Osteocyte (in vitro differentiated cells): ENCODE measurements at regions not wholly inside any gene's neighbourhood (a gene's known extent, or its start where the extent isn't known, plus 50 kb on each side); places are given as distances from the start of the nearest gene placed in this dataset.
"Not testable (repeated sequence)": the region's sequence is repeated elsewhere in the genome, so short reads cannot be mapped to it uniquely, and the experiment has no call there.

Experiments
- DNase-seq: peaks from one replicate; pipeline ENCODE4 v3.0.0; 2021; ENCODE audit warnings: mixed read lengths; ENCODE audit not compliant: unreplicated experiment; ENCODE audit errors: extremely low spot score
- H3K27ac Mint-ChIP-seq: one replicate; pipeline ENCODE4 v1.8.0; 2021; ENCODE audit warnings: mild to moderate bottlenecking, mixed read lengths; ENCODE audit not compliant: unreplicated experiment
- H3K27me3 Mint-ChIP-seq: one replicate; pipeline ENCODE4 v1.8.0; 2021; ENCODE audit warnings: mixed read lengths; ENCODE audit not compliant: unreplicated experiment
- H3K36me3 Mint-ChIP-seq: one replicate; pipeline ENCODE4 v1.8.0; 2021; ENCODE audit warnings: mixed read lengths; ENCODE audit not compliant: unreplicated experiment
- H3K4me1 Mint-ChIP-seq: one replicate; pipeline ENCODE4 v1.8.0; 2021; ENCODE audit warnings: mixed read lengths; ENCODE audit not compliant: unreplicated experiment
- H3K4me3 Mint-ChIP-seq: one replicate; pipeline ENCODE4 v1.8.0; 2021; ENCODE audit warnings: mild to moderate bottlenecking, moderate library complexity, mixed read lengths; ENCODE audit not compliant: unreplicated experiment
- H3K9me3 Mint-ChIP-seq: one replicate; pipeline ENCODE4 v1.8.0; 2021; ENCODE audit warnings: mixed read lengths; ENCODE audit not compliant: unreplicated experiment
- CTCF ChIP-seq: fragments of 200-600 bp; sonication (generic); IDR thresholded peaks from 2 replicates; pipeline ENCODE4 v1.5.0; 2021; ENCODE audit warnings: antibody characterized with exemption, mild to moderate bottlenecking, moderate library complexity

DNA sequence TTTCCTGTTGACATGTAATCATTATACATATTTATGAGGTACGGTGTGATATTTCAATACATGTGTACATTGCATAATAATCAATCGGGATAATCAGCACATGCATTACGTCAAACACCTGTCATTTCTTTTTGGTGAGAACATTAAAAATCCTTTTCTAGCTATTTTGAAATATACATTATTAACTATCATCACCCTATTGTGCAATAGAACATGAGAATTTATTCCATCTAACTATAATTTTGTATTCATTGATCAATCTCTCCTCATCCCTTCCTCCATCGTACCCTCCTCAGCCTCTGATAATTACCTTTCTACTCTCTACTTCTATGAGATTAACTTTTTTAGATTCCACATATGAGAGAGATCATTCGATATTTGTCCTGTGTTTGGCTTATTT, 170.9 kb upstream of the GHR start:
- Mint-ChIP-seq H3K9me3 (peaks cover 13% of the 10 kb centered on the region), H3K36me3 (no peaks in the 10 kb centered on the region), H3K27ac (no peak overlapping the region), H3K4me1 (no peaks in the 10 kb centered on the region), H3K4me3 (no peak overlapping the region), H3K27me3 (no peaks in the 10 kb centered on the region)
- DNase-seq, result no peak
- TF ChIP-seq CTCF, result no peak

- H3K4me3 Mint-ChIP-seq, H3K27ac Mint-ChIP-seq, H3K27me3 Mint-ChIP-seq, DNase-seq, H3K4me1 Mint-ChIP-seq, H3K36me3 Mint-ChIP-seq: not testable (repeated sequence)
- peaks cover 10% of the 10 kb centered on the region for H3K9me3 Mint-ChIP-seq
These were observed 163.3 kb upstream of the GHR start for GRCh38 chr5:42259914-42260313.

- no peaks in the 10 kb centered on the region for H3K4me1 Mint-ChIP-seq
- TF ChIP-seq CTCF, result no peak
- no peaks in the 10 kb centered on the region for H3K27me3 Mint-ChIP-seq
- no peak overlapping the region for H3K4me3 Mint-ChIP-seq
- DNase-seq, result no peak
- peaks cover 8% of the 10 kb centered on the region for H3K9me3 Mint-ChIP-seq
- H3K36me3 Mint-ChIP-seq, result no peaks in the 10 kb centered on the region
- H3K27ac Mint-ChIP-seq, result no peak overlapping the region
These were observed 156.1 kb upstream of the GHR start for GRCh38 chr5:42267091-42267490.

- H3K36me3 Mint-ChIP-seq, H3K4me3 Mint-ChIP-seq, DNase-seq, H3K27ac Mint-ChIP-seq, H3K27me3 Mint-ChIP-seq, H3K4me1 Mint-ChIP-seq, H3K9me3 Mint-ChIP-seq: not testable (repeated sequence)
These were observed 155.1 kb upstream of the GHR start for GRCh38 chr5:42268170-42268569.

DNA sequence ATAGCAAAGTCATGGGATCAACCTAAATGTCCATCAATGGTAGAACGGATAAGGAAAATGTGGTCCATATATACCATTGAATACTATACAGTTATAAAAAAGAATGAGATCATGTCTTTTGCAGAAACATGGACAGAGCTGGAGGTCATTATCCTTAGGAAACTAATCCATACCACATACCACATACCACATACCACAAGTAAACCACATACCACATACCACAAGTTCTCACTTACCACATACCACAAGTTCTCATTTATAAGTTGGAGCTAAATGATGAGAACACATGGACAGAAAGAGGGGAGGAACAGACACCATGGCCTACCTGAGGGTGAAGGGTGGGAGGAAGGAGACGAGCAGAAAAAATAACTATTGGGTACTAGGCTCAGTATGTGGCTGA, 154.6 kb upstream of the GHR start:
- no peaks in the 10 kb centered on the region for H3K4me1 Mint-ChIP-seq
- no peak for TF ChIP-seq CTCF
- H3K9me3 Mint-ChIP-seq, result peaks cover 7% of the 10 kb centered on the region
- no peak overlapping the region for H3K4me3 Mint-ChIP-seq
- no peaks in the 10 kb centered on the region for H3K27me3 Mint-ChIP-seq
- no peak overlapping the region for H3K27ac Mint-ChIP-seq
- H3K36me3 Mint-ChIP-seq, result no peaks in the 10 kb centered on the region
- no peak for DNase-seq

- no peak for TF ChIP-seq CTCF
- Mint-ChIP-seq H3K9me3 (peaks cover 4% of the 10 kb centered on the region), H3K36me3 (no peaks in the 10 kb centered on the region), H3K4me1 (no peaks in the 10 kb centered on the region), H3K27ac (no peak overlapping the region), H3K4me3 (no peak overlapping the region), H3K27me3 (no peaks in the 10 kb centered on the region)
- no peak for DNase-seq
These were observed 152.5 kb upstream of the GHR start for GRCh38 chr5:42270771-42271170.
